ENCODE measurements at regions not wholly inside any gene's neighbourhood (a gene's known extent, or its start where the extent isn't known, plus 50 kb on each side); places are given as distances from the start of the nearest gene placed in this dataset.

GRCh38 chr6:144586986-144587385 is 301.9 kb downstream of the UTRN start:
- no peaks in the 10 kb centered on the region for H3K36me3 ChIP-seq
- H3K9me3 ChIP-seq = no peaks in the 10 kb centered on the region
- peaks cover 3 to 21% (median 10%) of the 10 kb centered on the region in 3 donors for H3K4me1 ChIP-seq
- H3K27ac ChIP-seq = no peak overlapping the region
- DNase-seq (no peak), ATAC-seq (no peak), FAIRE-seq (no peak)
- 70 to 88% methylated on average over 3 of the region's 3 CpGs for WGBS, 2 donors
- intact Hi-C loops (cut with DNase I) = loop anchor here in 1 of 3 donors (10.0 kb wide), 2 partner anchors 348 to 448 kb away; no protein-coding TSS in a partner anchor
- no peak for TF ChIP-seq CTCF (IDR thresholded peaks at IDR 0.05)
- no peak overlapping the region for H3K4me3 ChIP-seq
- H3K27me3 ChIP-seq = no peaks in the 10 kb centered on the region

GRCh38 chr6:144588697-144589325 is 303.7 kb downstream of the UTRN start:
- H3K4me1 ChIP-seq = peaks cover 3 to 16% (median 10%) of the 10 kb centered on the region in 3 donors
- no peak overlapping the region for H3K27ac ChIP-seq
- WGBS, 2 donors = 67 to 78% methylated on average over 1 of the region's 1 CpG
- TF ChIP-seq CTCF (IDR thresholded peaks at IDR 0.05) = no peak
- no peak overlapping the region for H3K4me3 ChIP-seq
- H3K36me3 ChIP-seq = no peaks in the 10 kb centered on the region
- DNase-seq = no peak
- FAIRE-seq = no peak
- no peaks in the 10 kb centered on the region for H3K9me3 ChIP-seq
- ATAC-seq = no peak
- intact Hi-C loops (cut with DNase I) = loop anchor here in 1 of 3 donors (10.0 kb wide), 2 partner anchors 346 to 446 kb away; no protein-coding TSS in a partner anchor
- no peaks in the 10 kb centered on the region for H3K27me3 ChIP-seq

GRCh38 chr6:144590532-144590931 is 305.4 kb downstream of the UTRN start:
- ATAC-seq (peak in 3 of 4 donors; percentile 60 to 69 (median 69)), DNase-seq (no peak), FAIRE-seq (no peak)
- no peak for TF ChIP-seq CTCF (IDR thresholded peaks at IDR 0.05)
- no peaks in the 10 kb centered on the region for H3K27me3 ChIP-seq
- no peaks in the 10 kb centered on the region for H3K9me3 ChIP-seq
- WGBS, 2 donors = 52 to 56% methylated on average over 4 of the region's 4 CpGs
- no peak overlapping the region for H3K4me3 ChIP-seq
- H3K4me1 ChIP-seq = peaks cover 3 to 16% (median 4%) of the 10 kb centered on the region in 3 donors
- H3K27ac ChIP-seq = no peak overlapping the region
- intact Hi-C loops (cut with DNase I) = no loop called here
- H3K36me3 ChIP-seq = no peaks in the 10 kb centered on the region

- H3K27ac ChIP-seq = no peak overlapping the region
- H3K27me3 ChIP-seq = no peaks in the 10 kb centered on the region
- FAIRE-seq (no peak), ATAC-seq (no peak), DNase-seq (no peak)
- no peak for TF ChIP-seq CTCF (IDR thresholded peaks at IDR 0.05)
- H3K4me3 ChIP-seq = no peak overlapping the region
- intact Hi-C loops (cut with DNase I) = no loop called here
- H3K9me3 ChIP-seq = no peaks in the 10 kb centered on the region
- no peaks in the 10 kb centered on the region for H3K36me3 ChIP-seq
- 100% methylated on average over 1 of the region's 1 CpG for WGBS, 2 donors
- H3K4me1 ChIP-seq = peaks cover 0 to 8% (median 3%) of the 10 kb centered on the region in 3 donors
Measured at GRCh38 chr6:144593392-144593791, 308.3 kb downstream of the UTRN start.

- Histone ChIP-seq H3K27ac (no peak overlapping the region), H3K4me1 (peaks cover 0 to under 1% (median 0%) of the 10 kb centered on the region in 3 donors), H3K9me3 (no peaks in the 10 kb centered on the region), H3K36me3 (no peaks in the 10 kb centered on the region), H3K27me3 (no peaks in the 10 kb centered on the region), H3K4me3 (no peak overlapping the region)
- WGBS, 2 donors = 89 to 90% methylated on average over 1 of the region's 1 CpG
- no peak for TF ChIP-seq CTCF (IDR thresholded peaks at IDR 0.05)
- no peak for FAIRE-seq
- intact Hi-C loops (cut with DNase I) = no loop called here
- DNase-seq = no peak
- ATAC-seq = no peak
Measured at GRCh38 chr6:144594585-144594984, 309.4 kb downstream of the UTRN start.
